Mucosa of stomach (tissue), 1 donor: ENCODE measurements at regions not wholly inside any gene's neighbourhood (a gene's known extent, or its start where the extent isn't known, plus 50 kb on each side); places are given as distances from the start of the nearest gene placed in this dataset.

ENCODE experiments used
- H3K27me3 ChIP-seq: one replicate; pipeline ENCODE4 v1.7.0; 2013; ENCODE audit warnings: mild to moderate bottlenecking, low read length; ENCODE audit not compliant: control insufficient read depth, insufficient read depth
- H3K36me3 ChIP-seq: one replicate; pipeline ENCODE4 v1.7.0; 2013; ENCODE audit warnings: low read length; ENCODE audit not compliant: control insufficient read depth, insufficient read depth
- H3K4me1 ChIP-seq: one replicate; pipeline ENCODE4 v1.7.0; 2013; ENCODE audit warnings: mild to moderate bottlenecking, low read length; ENCODE audit not compliant: control insufficient read depth, insufficient read depth
- H3K4me3 ChIP-seq: one replicate; pipeline ENCODE4 v1.7.0; 2013; ENCODE audit warnings: low read length
- H3K9ac ChIP-seq: one replicate; pipeline ENCODE4 v1.7.0; 2013; ENCODE audit warnings: mild to moderate bottlenecking, low read length, moderate library complexity
- H3K9me3 ChIP-seq: one replicate; pipeline ENCODE4 v1.7.0; 2013; ENCODE audit warnings: mild to moderate bottlenecking, low read length, moderate library complexity; ENCODE audit not compliant: control insufficient read depth
- donor health status: Pancreatic carcinoma.

GRCh38 chr2:18332477-18332876 lies 228.0 kb downstream of the RDH14 start:
- H3K27me3 ChIP-seq, result no peaks in the 10 kb centered on the region
- H3K9ac ChIP-seq, result no peak overlapping the region
- no peaks in the 10 kb centered on the region for H3K36me3 ChIP-seq
- no peak overlapping the region for H3K4me3 ChIP-seq
- H3K4me1 ChIP-seq, result no peaks in the 10 kb centered on the region
- no peaks in the 10 kb centered on the region for H3K9me3 ChIP-seq

GRCh38 chr2:18325118-18325517 lies 235.3 kb downstream of the RDH14 start:
- Histone ChIP-seq H3K4me3 (no peak overlapping the region), H3K4me1 (no peaks in the 10 kb centered on the region), H3K9ac (no peak overlapping the region), H3K36me3 (no peaks in the 10 kb centered on the region), H3K9me3 (no peaks in the 10 kb centered on the region), H3K27me3 (no peaks in the 10 kb centered on the region)

GRCh38 chr2:18319987-18320386 lies 240.5 kb downstream of the RDH14 start:
- Histone ChIP-seq H3K27me3 (no peaks in the 10 kb centered on the region), H3K9me3 (no peaks in the 10 kb centered on the region)

GRCh38 chr2:18317017-18317416 lies 243.4 kb downstream of the RDH14 start:
- no peaks in the 10 kb centered on the region for H3K36me3 ChIP-seq
- no peak overlapping the region for H3K4me3 ChIP-seq
- no peaks in the 10 kb centered on the region for H3K9me3 ChIP-seq
- no peaks in the 10 kb centered on the region for H3K27me3 ChIP-seq
- H3K9ac ChIP-seq, result no peak overlapping the region
- H3K4me1 ChIP-seq, result no peaks in the 10 kb centered on the region

More at GRCh38 chr2:18319987-18320386, 240.5 kb downstream of the RDH14 start:
- no peak overlapping the region for H3K9ac ChIP-seq
- H3K4me3 ChIP-seq, result no peak overlapping the region
- no peaks in the 10 kb centered on the region for H3K36me3 ChIP-seq
- H3K4me1 ChIP-seq, result no peaks in the 10 kb centered on the region

- no peak overlapping the region for H3K4me3 ChIP-seq
- H3K9ac ChIP-seq, result no peak overlapping the region
- no peaks in the 10 kb centered on the region for H3K4me1 ChIP-seq
- no peaks in the 10 kb centered on the region for H3K27me3 ChIP-seq
- H3K9me3 ChIP-seq, result no peaks in the 10 kb centered on the region
- H3K36me3 ChIP-seq, result no peaks in the 10 kb centered on the region
These were observed 247.6 kb downstream of the RDH14 start for GRCh38 chr2:18312818-18313217.

DNA sequence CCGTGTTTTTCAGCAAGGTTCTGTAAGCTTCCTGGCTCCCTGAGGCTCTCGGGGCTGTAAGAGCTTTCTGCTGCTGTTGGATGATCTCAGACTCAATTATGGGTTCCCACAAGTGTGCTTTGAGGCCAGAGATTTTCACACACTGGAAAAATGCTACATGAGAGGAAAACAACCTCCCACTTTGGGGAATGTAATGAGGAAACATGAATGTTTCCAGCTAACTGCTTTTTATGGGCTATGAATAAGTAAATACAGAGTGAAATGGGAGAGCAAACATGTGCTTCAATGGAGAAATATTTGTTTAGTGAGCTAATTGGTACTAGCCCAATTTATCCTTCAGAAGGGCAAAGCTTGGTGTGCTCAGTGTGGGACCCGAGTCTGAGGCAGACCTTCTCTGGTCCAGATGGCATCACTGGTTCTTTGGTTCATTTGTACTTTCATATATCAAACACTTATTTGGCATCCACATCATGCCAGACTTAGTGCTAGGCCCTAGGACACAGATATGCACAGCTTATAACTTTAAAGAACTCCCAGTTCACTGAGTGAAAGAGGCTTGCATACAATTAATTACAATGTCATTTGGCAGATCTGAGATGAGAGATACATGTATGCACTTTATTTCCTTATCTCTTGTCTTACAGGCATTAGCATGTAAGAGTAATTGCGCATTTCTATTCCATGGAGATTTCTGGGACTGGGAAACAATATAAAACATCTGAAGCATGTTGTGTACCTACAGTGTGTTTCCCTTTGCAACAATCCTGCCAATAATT lies 248.8 kb downstream of the RDH14 start:
- no peaks in the 10 kb centered on the region for H3K36me3 ChIP-seq
- no peaks in the 10 kb centered on the region for H3K27me3 ChIP-seq
- no peaks in the 10 kb centered on the region for H3K4me1 ChIP-seq
- no peak overlapping the region for H3K4me3 ChIP-seq
- H3K9ac ChIP-seq, result peak overlapping the region; percentile 12
- H3K9me3 ChIP-seq, result no peaks in the 10 kb centered on the region

GRCh38 chr2:18309627-18310026 lies 250.8 kb downstream of the RDH14 start:
- Histone ChIP-seq H3K27me3 (no peaks in the 10 kb centered on the region), H3K36me3 (no peaks in the 10 kb centered on the region), H3K9me3 (no peaks in the 10 kb centered on the region), H3K9ac (no peak overlapping the region), H3K4me1 (no peaks in the 10 kb centered on the region), H3K4me3 (no peak overlapping the region)

DNA sequence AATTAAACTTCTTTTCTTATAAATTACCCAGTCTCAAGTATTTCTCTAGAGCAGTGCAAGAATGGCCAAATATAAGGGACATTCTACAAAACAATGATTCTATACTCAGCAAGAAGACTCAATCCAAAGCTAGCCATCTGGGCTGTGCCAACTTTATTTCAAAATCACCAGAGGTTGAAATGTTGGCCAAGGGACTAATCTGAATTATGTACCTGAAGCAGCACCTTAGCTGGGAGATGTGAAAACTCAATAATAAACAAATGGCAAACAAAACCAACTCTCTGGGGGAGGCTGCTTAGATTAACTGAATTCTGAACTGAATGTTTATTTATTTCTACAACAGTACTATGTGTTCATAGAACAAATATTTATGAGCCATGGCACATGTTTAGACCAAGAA lies 251.3 kb downstream of the RDH14 start:
- Histone ChIP-seq H3K4me3 (no peak overlapping the region), H3K9ac (no peak overlapping the region), H3K9me3 (no peaks in the 10 kb centered on the region), H3K27me3 (no peaks in the 10 kb centered on the region), H3K4me1 (no peaks in the 10 kb centered on the region), H3K36me3 (no peaks in the 10 kb centered on the region)

DNA sequence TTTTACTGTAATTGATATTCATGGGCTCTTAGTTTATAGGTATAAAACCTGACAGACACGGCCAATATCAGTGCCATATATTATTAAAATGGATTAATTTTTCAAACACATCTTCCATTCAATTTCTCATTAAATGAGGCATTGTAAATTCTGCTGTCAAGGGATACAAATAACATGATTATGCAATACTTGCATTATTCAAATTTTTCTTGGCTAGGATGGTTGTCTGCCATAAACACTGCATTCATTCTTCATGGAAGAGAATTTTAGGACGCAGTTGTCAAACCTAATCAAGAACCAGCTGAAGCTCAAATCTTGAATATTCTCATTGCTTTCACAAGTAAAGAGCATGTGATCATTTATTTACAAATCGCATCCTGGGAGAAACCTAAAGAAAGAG lies 255.6 kb downstream of the RDH14 start:
- no peaks in the 10 kb centered on the region for H3K27me3 ChIP-seq
- no peaks in the 10 kb centered on the region for H3K36me3 ChIP-seq
- no peaks in the 10 kb centered on the region for H3K4me1 ChIP-seq
- no peak overlapping the region for H3K4me3 ChIP-seq
- no peak overlapping the region for H3K9ac ChIP-seq
- H3K9me3 ChIP-seq, result no peaks in the 10 kb centered on the region

DNA sequence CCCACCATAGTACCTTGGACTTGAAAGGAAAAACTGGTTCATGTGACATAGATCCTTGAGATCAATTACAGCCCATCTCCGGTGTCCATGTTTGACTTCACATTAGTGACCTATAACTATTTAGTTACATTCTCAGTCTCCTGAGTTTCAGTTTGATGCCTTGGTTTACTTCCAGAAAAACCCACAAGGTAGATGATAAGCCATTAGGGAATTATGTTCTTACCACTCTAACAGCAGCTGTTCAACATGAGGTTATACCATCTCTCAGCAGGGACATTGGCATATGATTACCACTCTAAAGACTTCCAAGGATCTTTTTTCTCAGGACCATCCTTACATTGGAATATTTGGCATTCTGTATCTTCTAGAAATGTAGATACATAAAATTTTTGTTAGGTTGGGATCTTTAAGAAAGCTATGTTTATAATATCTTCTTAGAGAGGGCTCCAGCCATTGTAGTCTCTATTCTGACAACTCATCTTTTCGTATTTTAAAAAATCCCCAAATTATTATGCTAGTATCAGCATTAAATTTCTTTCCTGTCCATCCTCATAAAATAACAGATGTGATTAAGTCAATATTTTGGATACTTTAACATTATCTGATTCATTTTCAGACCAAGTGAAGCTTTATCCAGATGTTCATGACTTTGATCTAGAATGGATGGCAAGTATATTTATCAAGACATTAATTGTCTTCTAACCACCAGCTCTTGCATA lies 258.9 kb downstream of the RDH14 start:
- H3K4me1 ChIP-seq, result no peaks in the 10 kb centered on the region
- no peaks in the 10 kb centered on the region for H3K36me3 ChIP-seq
- no peak overlapping the region for H3K4me3 ChIP-seq
- no peak overlapping the region for H3K9ac ChIP-seq
- H3K9me3 ChIP-seq, result no peaks in the 10 kb centered on the region
- H3K27me3 ChIP-seq, result no peaks in the 10 kb centered on the region

DNA sequence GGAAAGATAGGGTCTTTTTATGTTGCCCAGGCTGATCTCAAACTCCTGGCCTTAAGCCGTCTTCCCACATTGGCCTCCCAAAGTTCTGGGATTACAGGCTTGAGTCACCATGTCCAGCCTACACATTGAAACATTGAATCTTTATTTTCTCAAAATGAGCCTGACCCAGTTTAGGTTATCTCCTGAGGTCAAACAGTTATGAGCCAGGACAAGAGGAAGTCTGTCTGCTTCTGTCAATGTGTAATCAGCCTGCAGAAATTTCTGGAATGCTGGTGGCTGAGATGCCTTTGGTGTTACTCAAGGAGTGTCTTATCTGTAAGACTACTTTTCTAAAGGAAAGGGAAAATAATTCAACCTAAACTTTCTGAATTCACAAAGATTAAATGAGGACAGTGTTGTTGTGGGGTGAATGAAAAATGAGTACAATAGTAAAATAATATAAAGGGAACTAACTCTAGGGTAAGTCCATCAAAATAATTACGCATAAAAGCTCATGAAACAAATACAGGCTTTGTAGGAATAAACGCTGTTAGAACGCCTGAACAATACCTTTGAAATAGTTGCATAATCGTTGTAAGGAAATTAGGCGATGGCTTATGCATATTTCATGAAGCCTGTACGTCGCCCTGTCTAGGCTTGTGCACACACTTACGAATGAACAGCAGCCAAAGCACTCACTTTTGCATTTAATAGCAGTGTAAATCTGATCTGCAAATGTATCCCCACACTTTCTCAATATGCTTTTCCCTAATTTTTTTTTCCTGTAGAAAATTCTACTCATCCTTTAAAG lies 260.8 kb downstream of the RDH14 start:
- Histone ChIP-seq H3K4me3 (no peak overlapping the region), H3K4me1 (no peaks in the 10 kb centered on the region), H3K9me3 (no peaks in the 10 kb centered on the region), H3K36me3 (no peaks in the 10 kb centered on the region), H3K9ac (no peak overlapping the region), H3K27me3 (no peaks in the 10 kb centered on the region)

DNA sequence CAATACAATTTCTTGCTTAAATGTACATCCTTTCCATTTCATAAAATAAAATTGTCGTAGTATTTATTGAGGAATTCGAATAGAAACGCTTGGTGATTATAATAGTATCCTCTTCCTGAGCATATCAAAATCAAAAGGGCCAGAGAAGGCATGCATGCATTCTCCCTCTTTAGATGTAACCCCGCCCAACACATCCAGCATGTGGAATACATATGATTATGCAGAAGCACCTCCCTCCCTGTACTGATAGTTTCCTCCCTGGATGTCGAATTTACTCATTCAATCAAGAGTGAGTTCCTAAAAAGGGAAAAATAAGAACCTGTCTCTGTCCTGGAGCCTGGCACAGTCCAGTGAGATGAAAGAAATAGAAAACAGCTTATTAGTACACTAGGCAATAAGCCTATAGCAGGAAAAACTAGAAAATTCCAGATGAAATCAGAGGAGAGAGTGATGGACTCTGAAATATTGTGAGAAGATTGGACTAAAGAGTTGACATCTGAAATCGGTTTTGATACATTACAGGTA lies 262.9 kb downstream of the RDH14 start:
- no peak overlapping the region for H3K9ac ChIP-seq
- no peaks in the 10 kb centered on the region for H3K4me1 ChIP-seq
- no peak overlapping the region for H3K4me3 ChIP-seq
- H3K36me3 ChIP-seq, result no peaks in the 10 kb centered on the region
- H3K9me3 ChIP-seq, result no peaks in the 10 kb centered on the region
- H3K27me3 ChIP-seq, result no peaks in the 10 kb centered on the region
